H9 (cell line): ENCODE measurements at regions not wholly inside any gene's neighbourhood (a gene's known extent, or its start where the extent isn't known, plus 50 kb on each side); places are given as distances from the start of the nearest gene placed in this dataset.

ENCODE experiments used
- DNase-seq: peaks from one replicate; pipeline ENCODE4 v3.0.0-alpha.2; 2017
- H2AFZ ChIP-seq: one replicate; pipeline ENCODE4 v1.6.1; 2013; ENCODE audit warnings: mild to moderate bottlenecking, low read length, control low read depth, moderate library complexity
- H2AK5ac ChIP-seq: 2 replicates; pipeline ENCODE4 v1.6.1; 2013; ENCODE audit warnings: low read length, control low read depth, mixed read lengths; ENCODE audit not compliant: insufficient read length
- H2BK120ac ChIP-seq: one replicate; pipeline ENCODE4 v1.6.1; 2013; ENCODE audit warnings: low read depth, mild to moderate bottlenecking, low read length, control low read depth, inconsistent platforms; ENCODE audit not compliant: poor library complexity, severe bottlenecking
- H2BK12ac ChIP-seq: 2 replicates; pipeline ENCODE4 v1.6.1; 2013; ENCODE audit warnings: low read length, control low read depth, mixed read lengths, low read depth; ENCODE audit not compliant: insufficient read length
- H2BK15ac ChIP-seq: 2 replicates; pipeline ENCODE4 v1.6.1; 2013; ENCODE audit warnings: low read depth, low read length, control low read depth
- H2BK20ac ChIP-seq: one replicate; pipeline ENCODE4 v1.6.1; 2013; ENCODE audit warnings: low read depth, mild to moderate bottlenecking, low read length, control low read depth, inconsistent platforms; ENCODE audit not compliant: poor library complexity, severe bottlenecking
- H2BK5ac ChIP-seq: 2 replicates; pipeline ENCODE4 v1.6.1; 2013; ENCODE audit warnings: low read length, control low read depth, mixed read lengths; ENCODE audit not compliant: insufficient read length
- H3K14ac ChIP-seq: 2 replicates; pipeline ENCODE4 v1.6.1; 2013; ENCODE audit warnings: low read length, control low read depth; ENCODE audit not compliant: insufficient read depth
- H3K18ac ChIP-seq: 2 replicates; pipeline ENCODE4 v1.6.1; 2013; ENCODE audit warnings: low read depth, mild to moderate bottlenecking, mixed read lengths, low read length, control low read depth; ENCODE audit not compliant: insufficient read length
- H3K23ac ChIP-seq: 2 replicates; pipeline ENCODE4 v1.6.1; 2013; ENCODE audit warnings: low read length, control low read depth, mixed read lengths, low read depth; ENCODE audit not compliant: insufficient read length
- H3K23me2 ChIP-seq: 2 replicates; pipeline ENCODE4 v1.6.1; 2013; ENCODE audit warnings: low read depth, mild to moderate bottlenecking, mixed read lengths, low read length, control low read depth; ENCODE audit not compliant: insufficient read length, poor library complexity, severe bottlenecking
- H3K27ac ChIP-seq: 2 replicates; pipeline ENCODE4 v1.5.1; 2013; ENCODE audit warnings: low read length, control low read depth, mixed read lengths, low read depth; ENCODE audit not compliant: insufficient read length
- H3K27me3 ChIP-seq: 2 replicates; pipeline ENCODE4 v1.6.1; 2013; ENCODE audit warnings: low read length, control low read depth, inconsistent platforms; ENCODE audit not compliant: insufficient read depth
- H3K4ac ChIP-seq: 2 replicates; pipeline ENCODE4 v1.6.1; 2013; ENCODE audit warnings: low read depth, mild to moderate bottlenecking, control low read depth, inconsistent platforms, low read length, moderate library complexity
- H3K4me1 ChIP-seq: 2 replicates; pipeline ENCODE4 v1.6.1; 2013; ENCODE audit warnings: low read length, control low read depth, inconsistent platforms; ENCODE audit not compliant: insufficient read depth
- H3K4me2 ChIP-seq: 2 replicates; pipeline ENCODE4 v1.6.1; 2013; ENCODE audit warnings: low read length, control low read depth, mixed read lengths; ENCODE audit not compliant: insufficient read length, insufficient read depth
- H3K56ac ChIP-seq: 2 replicates; pipeline ENCODE4 v1.6.1; 2013; ENCODE audit warnings: low read depth, mild to moderate bottlenecking, mixed read lengths, low read length, control low read depth; ENCODE audit not compliant: insufficient read length
- H3K79me1 ChIP-seq: 2 replicates; pipeline ENCODE4 v1.6.1; 2013; ENCODE audit warnings: low read depth, mild to moderate bottlenecking, moderate library complexity, low read length, control low read depth, inconsistent platforms; ENCODE audit not compliant: insufficient read depth, poor library complexity, severe bottlenecking
- H3K79me2 ChIP-seq: 2 replicates; pipeline ENCODE4 v1.6.1; 2013; ENCODE audit warnings: low read length, control low read depth, inconsistent platforms; ENCODE audit not compliant: insufficient read depth
- H3K9ac ChIP-seq: 2 replicates; pipeline ENCODE4 v1.6.1; 2013; ENCODE audit warnings: low read length, control low read depth, mixed read lengths; ENCODE audit not compliant: insufficient read length; ENCODE audit errors: extremely low read depth
- H3K9me3 ChIP-seq: one replicate; pipeline ENCODE4 v1.6.1; 2013; ENCODE audit warnings: low read depth, low read length, inconsistent platforms; ENCODE audit not compliant: control insufficient read depth
- H3T11ph ChIP-seq: one replicate; pipeline ENCODE4 v1.6.1; 2013; ENCODE audit warnings: mild to moderate bottlenecking, low read length, control low read depth, inconsistent platforms
- H4K20me1 ChIP-seq: one replicate; pipeline ENCODE4 v1.6.1; 2013; ENCODE audit not compliant: control insufficient read depth, insufficient read length, insufficient read depth
- H4K5ac ChIP-seq: 2 replicates; pipeline ENCODE4 v1.6.1; 2013; ENCODE audit warnings: low read depth, mild to moderate bottlenecking, mixed read lengths, low read length, control low read depth; ENCODE audit not compliant: insufficient read length
- H4K8ac ChIP-seq: replicated peaks from 2 replicates; pipeline ENCODE4 v1.6.1; 2013; ENCODE audit warnings: low read length, control low read depth, mixed read lengths, low read depth; ENCODE audit not compliant: insufficient read length
- H4K91ac ChIP-seq: 2 replicates; pipeline ENCODE4 v1.6.1; 2013; ENCODE audit warnings: low read depth, mild to moderate bottlenecking, moderate library complexity, mixed read lengths, low read length, control low read depth; ENCODE audit not compliant: insufficient read length
- H3K27ac Mint-ChIP-seq, 3 experiments: 2 replicates in 2 of 3; 3 replicates in 1 of 3; pipeline ENCODE4 v1.8.0; 2020 to 2021; ENCODE audit warnings: mixed read lengths in 3 of 3, mild to moderate bottlenecking in 1 of 3, moderate library complexity in 1 of 3
- H3K27me3 Mint-ChIP-seq: 2 replicates; pipeline ENCODE4 v1.8.0; 2021; ENCODE audit warnings: low read depth, mild to moderate bottlenecking, moderate library complexity, mixed read lengths
- H3K36me3 Mint-ChIP-seq, 3 experiments: 2 replicates in 2 of 3; 3 replicates in 1 of 3; pipeline ENCODE4 v1.8.0; 2020 to 2021; ENCODE audit warnings: low read depth in 3 of 3, mixed read lengths in 3 of 3; ENCODE audit not compliant: insufficient read depth in 1 of 3
- H3K4me1 Mint-ChIP-seq, 2 experiments: 2 replicates each; pipeline ENCODE4 v1.8.0; 2020; ENCODE audit warnings: mixed read lengths in 2 of 2
- H3K4me3 Mint-ChIP-seq, 2 experiments: 2 replicates in 1 of 2; 3 replicates in 1 of 2; pipeline ENCODE4 v1.8.0; 2020 to 2021; ENCODE audit warnings: mild to moderate bottlenecking in 2 of 2, mixed read lengths in 2 of 2, moderate library complexity in 1 of 2
- H3K9me3 Mint-ChIP-seq, 2 experiments: 2 replicates in 1 of 2; 3 replicates in 1 of 2; pipeline ENCODE4 v1.8.0; 2020; ENCODE audit warnings: mild to moderate bottlenecking in 2 of 2, mixed read lengths in 2 of 2, moderate library complexity in 1 of 2
- CTCF ChIP-seq: fragments of 200-600 bp; sonication (generic); conservative IDR thresholded peaks from 3 replicates; pipeline ENCODE4 v1.8.0; 2021; ENCODE audit warnings: antibody characterized with exemption, mild to moderate bottlenecking
- WGBS: extraction: QIAGEN DNeasy Blood & Tissue Kit; methylation state at CpG from one replicate; pipeline ENCODE4 v1.1.7; 2013; ENCODE audit warnings: missing lambda C conversion rate, low lambda C conversion rate, mixed read lengths; ENCODE audit not compliant: insufficient read length; ENCODE audit errors: extremely low coverage; 5-methylcytosine and 5-hydroxymethylcytosine counted together

DNA sequence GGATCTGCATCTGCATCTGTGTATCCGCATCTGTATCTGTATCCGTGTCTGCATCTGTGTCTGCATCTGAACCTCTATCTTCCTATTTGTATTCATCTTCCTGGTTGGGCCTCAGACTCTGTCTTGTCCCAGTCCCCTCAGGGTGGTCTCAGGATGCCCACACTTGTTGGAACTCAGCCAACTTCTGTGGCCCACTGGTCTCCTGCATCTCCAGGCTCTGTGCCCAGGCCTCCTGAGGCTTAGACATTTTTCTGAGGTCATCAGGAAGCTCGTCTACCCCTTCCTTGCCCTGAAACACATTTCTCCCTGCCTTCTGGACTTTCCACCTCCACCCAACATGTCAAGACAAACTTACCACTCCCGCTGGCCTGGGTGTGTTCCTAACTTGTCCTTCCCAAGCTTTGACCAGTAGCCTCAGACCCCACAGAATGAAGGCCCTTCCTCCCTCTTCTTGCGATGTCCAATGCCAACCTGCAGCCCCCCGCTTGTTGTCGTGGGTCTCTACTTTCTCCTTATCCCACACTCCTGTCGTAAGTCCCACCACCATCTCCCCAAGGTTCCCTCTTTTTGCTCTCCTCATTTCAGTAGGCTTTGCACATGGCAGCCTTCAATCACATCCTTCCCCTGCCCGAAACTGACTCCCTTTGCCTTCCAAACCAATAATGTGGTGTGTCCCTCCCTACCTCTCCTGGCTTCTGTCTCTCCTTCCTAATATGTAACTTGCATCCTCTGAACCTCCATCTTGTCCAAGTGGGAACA is 176.5 kb downstream of the DLL1 start:
- H2AK5ac ChIP-seq = no peak overlapping the region
- Mint-ChIP-seq H3K9me3 (peaks cover 3 to 4% of the 10 kb centered on the region in 2 experiments; a peak in 4 of 5 replicates), H3K4me1 (peaks cover 14% of the 10 kb centered on the region in 2 experiments; a peak in 2 of 4 replicates), H3K4me3 (no peak overlapping the region), H3K27me3 (peaks cover 14% of the 10 kb centered on the region), H3K36me3 (peaks cover 0 to 3% (median 0%) of the 10 kb centered on the region in 3 experiments; a peak in 2 of 7 replicates), H3K27ac (no peak overlapping the region)
- no peaks in the 10 kb centered on the region for H3K9me3 ChIP-seq
- H2BK120ac ChIP-seq = no peak overlapping the region
- no peak overlapping the region for H3K4ac ChIP-seq
- H4K20me1 ChIP-seq = no peaks in the 10 kb centered on the region
- no peak overlapping the region for H2BK15ac ChIP-seq
- no peak for DNase-seq
- H3K27me3 ChIP-seq = no peaks in the 10 kb centered on the region
- H3K56ac ChIP-seq = no peak overlapping the region
- H3K4me2 ChIP-seq = no peak overlapping the region
- no peak overlapping the region for H2BK5ac ChIP-seq
- no peak overlapping the region for H3K9ac ChIP-seq
- no peaks in the 10 kb centered on the region for H3K79me2 ChIP-seq
- no peak overlapping the region for H2BK20ac ChIP-seq
- no peak overlapping the region for H3K23ac ChIP-seq
- H3T11ph ChIP-seq = no peak overlapping the region
- H4K8ac ChIP-seq = no peak overlapping the region
- no peak overlapping the region for H2BK12ac ChIP-seq
- no peaks in the 10 kb centered on the region for H3K4me1 ChIP-seq
- WGBS = no CpG with 5 or more reads among the region's 9 CpGs
- no peaks in the 10 kb centered on the region for H3K79me1 ChIP-seq
- no peak overlapping the region for H3K18ac ChIP-seq
- no peak for TF ChIP-seq CTCF
- no peak overlapping the region for H3K27ac ChIP-seq
- H2AFZ ChIP-seq = no peak overlapping the region
- H4K91ac ChIP-seq = no peak overlapping the region
- no peaks in the 10 kb centered on the region for H3K23me2 ChIP-seq
- H3K14ac ChIP-seq = no peak overlapping the region
- H4K5ac ChIP-seq = no peak overlapping the region
